Esophagus squamous epithelium (tissue), 5 donors: ENCODE measurements at regions not wholly inside any gene's neighbourhood (a gene's known extent, or its start where the extent isn't known, plus 50 kb on each side); places are given as distances from the start of the nearest gene placed in this dataset.
A peak's percentile ranks its signal among the peaks of the same experiment; 100 is the strongest.

ENCODE experiments used
- DNase-seq: peaks from one replicate; lab custom pipeline; 2025; lab: John Stamatoyannopoulos, UW
- H3K27ac ChIP-seq, 4 donors: fragments of 200-600 bp; sonication (generic); one replicate each; pipeline ENCODE4 v1.5.1; 2016 to 2019; ENCODE audit warnings: mild to moderate bottlenecking in 1 of 4
- H3K27me3 ChIP-seq, 4 donors: fragments of 200-600 bp; sonication (generic); 1 replicate in 3 of 4; 2 replicates in 1 of 4; pipeline versions ENCODE4 v1.5.1 to v1.6.0; 2017 to 2021; ENCODE audit warnings: antibody characterized with exemption in 1 of 4
- H3K36me3 ChIP-seq, 3 donors: fragments of 200-600 bp; sonication (generic); one replicate each; pipeline ENCODE4 v1.5.1; 2016 to 2019
- H3K4me1 ChIP-seq, 3 donors: fragments of 200-600 bp; sonication (generic); one replicate each; pipeline ENCODE4 v1.5.1; 2017 to 2019
- H3K4me3 ChIP-seq, 4 donors: fragments of 200-600 bp; sonication (generic); 1 replicate in 3 of 4; 2 replicates in 1 of 4; pipeline ENCODE4 v1.5.1; 2016 to 2019; ENCODE audit warnings: mild to moderate bottlenecking in 2 of 4, moderate library complexity in 1 of 4
- H3K9me3 ChIP-seq, 3 donors: fragments of 200-600 bp; sonication (generic); one replicate each; pipeline ENCODE4 v1.5.1; 2016 to 2019
- POLR2A ChIP-seq, 4 donors: fragments of 450-650 bp; IDR thresholded peaks; one replicate each; pipeline ENCODE4 v1.6.1; 2017; ENCODE audit warnings: antibody characterized with exemption in 4 of 4, mild to moderate bottlenecking in 4 of 4, moderate library complexity in 3 of 4
- WGBS, 2 donors: methylation state at CpG; one replicate each; pipeline ENCODE4 v1.1.5; 2018; 5-methylcytosine and 5-hydroxymethylcytosine counted together
- intact Hi-C: fragments of 100-400 bp; cut with DNase I; formaldehyde crosslinking; loops from one replicate; pipeline ENCODE4 v1.15.0; 2022
- TF ChIP-seq, protein P1 (sequence below), 6 experiments: fragments of 450-650 bp in 4 of 6; fragments of 200-600 bp in 2 of 6; sonication (generic) in 2 of 6; IDR thresholded peaks; one replicate each; pipeline ENCODE4 v1.5.1; 2016 to 2019; ENCODE audit warnings: antibody characterized with exemption in 6 of 6, mild to moderate bottlenecking in 4 of 6, moderate library complexity in 4 of 6
- donor health status: DM: yes; HTN: yes; CAD: no.

DNA sequence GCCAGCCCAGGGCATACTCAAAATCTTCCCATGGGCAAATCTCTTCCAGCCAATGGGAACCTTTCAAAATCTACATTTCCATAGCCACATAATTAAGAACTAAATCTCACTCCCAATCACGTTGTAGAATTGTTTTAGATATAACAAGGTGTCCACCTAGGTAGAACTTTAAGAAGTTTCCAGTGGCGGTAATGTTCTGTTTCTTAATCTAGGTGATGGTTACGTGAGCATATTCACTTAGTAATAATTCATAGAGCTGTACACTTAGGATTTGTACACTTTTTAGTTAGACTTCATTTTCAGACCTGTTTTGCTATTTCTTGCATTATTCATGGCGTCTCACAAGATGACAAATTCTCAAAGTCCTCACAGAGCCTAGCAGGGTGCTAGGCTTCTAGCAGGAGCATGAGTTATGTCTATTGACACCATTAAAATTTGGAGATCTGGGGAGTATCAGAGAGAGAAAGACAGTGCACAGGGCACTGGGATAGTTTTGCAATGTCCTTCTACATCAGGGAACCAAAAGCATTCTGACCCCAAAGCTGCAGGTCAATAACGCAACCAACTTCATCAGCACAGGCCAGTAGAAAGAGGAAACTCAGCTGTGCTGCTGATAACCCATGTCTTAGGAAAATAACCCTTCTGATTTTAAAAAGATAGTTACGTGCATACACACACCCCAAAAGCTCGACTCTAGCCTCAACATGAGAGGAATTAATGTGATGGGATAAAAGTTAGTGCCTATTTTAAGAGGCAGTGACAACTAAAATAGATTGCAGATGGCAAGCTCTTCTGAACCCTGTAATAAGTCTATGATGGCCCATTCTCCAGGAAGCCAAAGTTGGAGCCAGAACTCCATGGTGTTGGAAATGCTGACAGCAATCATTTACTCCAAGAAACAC lies 518.1 kb upstream of the JARID2 start:
- DNase-seq, result no peak
- intact Hi-C loops, result no loop called here
- no peaks in the 10 kb centered on the region for H3K9me3 ChIP-seq
- no peaks in the 10 kb centered on the region for H3K27me3 ChIP-seq
- peak overlapping the region in 3 of 4 donors; percentile 25 to 66 (median 48) for H3K27ac ChIP-seq
- H3K4me3 ChIP-seq, result no peak overlapping the region
- H3K4me1 ChIP-seq, result peaks cover 0 to 18% (median 12%) of the 10 kb centered on the region in 3 donors
- H3K36me3 ChIP-seq, result no peaks in the 10 kb centered on the region
- TF ChIP-seq, protein P1, sequence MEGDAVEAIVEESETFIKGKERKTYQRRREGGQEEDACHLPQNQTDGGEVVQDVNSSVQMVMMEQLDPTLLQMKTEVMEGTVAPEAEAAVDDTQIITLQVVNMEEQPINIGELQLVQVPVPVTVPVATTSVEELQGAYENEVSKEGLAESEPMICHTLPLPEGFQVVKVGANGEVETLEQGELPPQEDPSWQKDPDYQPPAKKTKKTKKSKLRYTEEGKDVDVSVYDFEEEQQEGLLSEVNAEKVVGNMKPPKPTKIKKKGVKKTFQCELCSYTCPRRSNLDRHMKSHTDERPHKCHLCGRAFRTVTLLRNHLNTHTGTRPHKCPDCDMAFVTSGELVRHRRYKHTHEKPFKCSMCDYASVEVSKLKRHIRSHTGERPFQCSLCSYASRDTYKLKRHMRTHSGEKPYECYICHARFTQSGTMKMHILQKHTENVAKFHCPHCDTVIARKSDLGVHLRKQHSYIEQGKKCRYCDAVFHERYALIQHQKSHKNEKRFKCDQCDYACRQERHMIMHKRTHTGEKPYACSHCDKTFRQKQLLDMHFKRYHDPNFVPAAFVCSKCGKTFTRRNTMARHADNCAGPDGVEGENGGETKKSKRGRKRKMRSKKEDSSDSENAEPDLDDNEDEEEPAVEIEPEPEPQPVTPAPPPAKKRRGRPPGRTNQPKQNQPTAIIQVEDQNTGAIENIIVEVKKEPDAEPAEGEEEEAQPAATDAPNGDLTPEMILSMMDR (IDR thresholded peaks at IDR 0.05), result no peak
- TF ChIP-seq POLR2A (IDR thresholded peaks at IDR 0.05), result no peak
- 84 to 85% methylated on average over 7 of the region's 7 CpGs for WGBS, 2 donors

DNA sequence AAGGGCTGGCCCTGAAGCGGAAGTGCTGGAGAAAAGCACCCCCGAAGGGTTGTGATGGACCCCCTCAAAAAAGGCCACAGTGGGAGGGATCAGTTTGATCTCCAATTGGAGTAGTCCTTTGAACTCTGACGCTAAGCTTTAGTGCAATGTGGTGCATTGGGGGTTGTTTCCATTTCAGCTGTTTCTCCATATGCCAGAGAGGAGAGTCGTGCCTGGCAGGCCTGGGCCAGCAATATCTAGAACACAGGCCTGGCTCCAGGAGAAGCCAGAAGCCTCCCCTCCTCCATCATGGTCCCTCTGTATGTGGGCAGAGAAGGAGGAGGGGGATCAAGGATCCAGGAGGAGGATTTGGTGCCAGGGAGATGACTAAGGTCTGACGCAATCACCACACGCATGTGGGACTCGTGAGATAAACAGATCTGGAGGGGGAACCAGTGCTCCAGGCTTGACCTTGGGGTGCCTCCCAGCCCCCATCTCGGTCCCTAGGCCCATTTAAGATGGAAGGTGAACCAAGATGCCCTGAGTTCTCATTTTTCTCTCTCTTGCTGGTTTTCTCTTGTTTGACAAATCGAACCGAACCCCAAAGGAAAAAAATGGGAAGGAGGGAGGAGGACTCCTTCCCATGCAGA lies 517.4 kb upstream of the JARID2 start:
- Histone ChIP-seq H3K36me3 (no peaks in the 10 kb centered on the region), H3K9me3 (no peaks in the 10 kb centered on the region), H3K4me3 (no peak overlapping the region), H3K27me3 (no peaks in the 10 kb centered on the region), H3K27ac (peak overlapping the region in 3 of 4 donors; percentile 25 to 66 (median 48)), H3K4me1 (peaks cover 0 to 25% (median 14%) of the 10 kb centered on the region in 3 donors)
- no peak for DNase-seq
- 65 to 68% methylated on average over 8 to 10 of the region's 10 CpGs for WGBS, 2 donors
- TF ChIP-seq POLR2A (IDR thresholded peaks at IDR 0.05), result no peak
- TF ChIP-seq, protein P1 (IDR thresholded peaks at IDR 0.05), result no peak
- intact Hi-C loops, result no loop called here

DNA sequence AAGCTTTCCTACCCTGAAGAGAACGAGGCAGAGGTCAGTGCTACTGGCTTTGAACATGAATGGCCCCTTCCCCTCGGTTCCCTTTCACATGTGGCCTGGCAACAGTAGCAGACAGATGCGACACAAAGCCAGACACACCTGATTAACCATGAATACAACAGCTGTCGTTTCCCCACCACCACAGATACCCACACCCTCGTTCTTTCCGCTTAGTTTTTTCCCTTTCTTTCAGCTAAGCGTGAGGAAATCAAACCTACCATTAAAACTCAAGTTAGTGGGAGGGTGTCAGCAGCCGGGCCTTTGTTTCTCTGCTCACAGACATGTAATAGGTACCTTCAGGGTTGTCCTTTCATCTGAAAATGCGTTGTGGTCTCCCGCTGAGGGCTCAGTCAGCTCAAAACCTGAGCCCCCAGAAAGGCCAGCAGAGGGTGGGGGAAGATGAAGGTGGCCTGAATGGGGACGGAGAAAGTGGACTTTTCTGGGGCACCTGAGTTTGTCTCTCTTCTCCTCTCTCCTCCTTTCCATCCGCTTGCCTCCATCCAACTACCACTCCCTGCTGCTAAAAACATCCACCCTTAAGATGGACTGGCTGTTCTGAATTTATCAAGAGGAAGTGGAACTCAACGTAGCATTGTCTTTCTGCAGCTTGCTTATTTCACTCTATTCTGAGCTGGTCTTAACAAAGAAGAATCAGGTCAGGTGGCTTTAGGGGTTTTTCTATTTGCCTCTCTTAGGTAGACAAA lies 516.6 kb upstream of the JARID2 start:
- no peaks in the 10 kb centered on the region for H3K27me3 ChIP-seq
- no peak for TF ChIP-seq POLR2A (IDR thresholded peaks at IDR 0.05)
- TF ChIP-seq, protein P1 (IDR thresholded peaks at IDR 0.05), result no peak
- no peak overlapping the region for H3K4me3 ChIP-seq
- no peak for DNase-seq
- intact Hi-C loops, result no loop called here
- no peaks in the 10 kb centered on the region for H3K36me3 ChIP-seq
- H3K4me1 ChIP-seq, result peaks cover 0 to 33% (median 17%) of the 10 kb centered on the region in 3 donors
- 85% methylated on average over 13 of the region's 13 CpGs for WGBS, 2 donors
- H3K9me3 ChIP-seq, result no peaks in the 10 kb centered on the region
- peak overlapping the region in 3 of 4 donors; percentile 9 to 66 (median 25) for H3K27ac ChIP-seq

DNA sequence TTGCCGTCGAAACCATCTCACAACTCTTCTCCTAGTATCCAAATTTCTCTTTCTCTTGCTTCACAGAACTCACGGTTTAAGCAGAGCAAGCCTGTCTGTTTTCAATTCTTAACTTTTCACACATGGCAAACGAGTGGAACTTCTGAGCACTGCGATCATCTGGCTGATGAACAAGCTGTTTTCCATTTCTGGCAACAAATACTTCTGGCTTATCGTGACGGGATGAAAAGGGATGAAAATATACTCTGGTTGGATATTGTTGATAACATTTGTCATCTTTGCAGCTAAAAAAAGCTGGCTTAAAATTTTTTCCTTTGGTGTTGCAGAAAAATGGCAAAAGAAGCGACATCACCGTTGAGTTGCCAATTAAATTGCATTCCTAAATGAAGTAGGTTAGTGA lies 515.2 kb upstream of the JARID2 start:
- no peak for DNase-seq
- intact Hi-C loops, result no loop called here
- Histone ChIP-seq H3K4me1 (peaks cover 0 to 44% (median 18%) of the 10 kb centered on the region in 3 donors), H3K9me3 (no peaks in the 10 kb centered on the region), H3K27ac (peak overlapping the region in 2 of 4 donors; percentile 5 to 47), H3K4me3 (no peak overlapping the region), H3K27me3 (no peaks in the 10 kb centered on the region), H3K36me3 (no peaks in the 10 kb centered on the region)
- WGBS, 2 donors, result 67 to 77% methylated on average over 9 of the region's 9 CpGs
- TF ChIP-seq, protein P1 (IDR thresholded peaks at IDR 0.05), result no peak
- TF ChIP-seq POLR2A (IDR thresholded peaks at IDR 0.05), result no peak
